ENCODE measurements at regions not wholly inside any gene's neighbourhood (a gene's known extent, or its start where the extent isn't known, plus 50 kb on each side); places are given as distances from the start of the nearest gene placed in this dataset.

DNA sequence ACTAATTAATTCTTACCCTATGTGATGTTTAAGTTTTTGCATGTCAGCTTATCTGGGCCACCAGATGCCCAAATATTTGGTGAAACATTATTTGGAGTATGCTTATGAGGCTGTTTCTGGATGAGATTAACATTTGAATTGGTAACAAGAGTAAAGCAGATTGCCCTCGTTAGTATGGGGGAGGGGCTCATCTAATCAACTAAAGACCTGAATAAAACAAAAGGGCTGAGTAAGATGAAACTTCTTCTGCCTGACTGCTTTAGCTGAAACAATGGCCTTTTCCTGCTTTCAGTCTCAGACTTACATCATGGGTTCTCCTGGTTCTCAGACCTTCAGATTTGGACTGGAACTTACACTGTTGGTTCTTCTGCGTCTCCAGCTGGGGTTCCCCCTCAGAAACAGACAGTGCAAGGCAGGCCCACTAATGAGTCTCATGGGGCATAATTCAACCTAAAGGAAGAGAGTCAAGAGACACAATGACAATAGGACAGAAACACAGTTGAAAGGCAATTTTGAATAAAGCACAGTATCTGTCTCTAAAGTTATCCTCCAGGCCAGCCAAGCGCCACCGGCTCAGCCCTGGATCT lies 288.4 kb downstream of the CAAP1 start:
- TF ChIP-seq CTCF (IDR thresholded peaks at IDR 0.05) (no peak), SIN3A (IDR thresholded peaks at IDR 0.05; ENCODE audit: borderline replicate concordance, insufficient read depth, low read depth, low read length) (no peak)
